ENCODE measurements at regions not wholly inside any gene's neighbourhood (a gene's known extent, or its start where the extent isn't known, plus 50 kb on each side); places are given as distances from the start of the nearest gene placed in this dataset.

- WGBS, 4 donors, result 85 to 93% (median 90%) methylated on average over 4 to 5 of the region's 5 CpGs
- intact Hi-C loops (cut with DNase I), result no loop called here
Measured at GRCh38 chr10:78386509-78386908, 352.8 kb downstream of the RPS24 start.

GRCh38 chr10:78388331-78389050 is 354.8 kb downstream of the RPS24 start:
- no peak for TF ChIP-seq POLR2A (IDR thresholded peaks at IDR 0.05)
- no peak for TF ChIP-seq CTCF (IDR thresholded peaks at IDR 0.05)
- H3K27me3 ChIP-seq, result no peaks in the 10 kb centered on the region
- H3K4me3 ChIP-seq, result no peak overlapping the region
- intact Hi-C loops (cut with DNase I), result no loop called here
- DNase-seq, result no peak
- peaks cover 0 to 4% of the 10 kb centered on the region in 2 donors for H3K4me1 ChIP-seq (replicated peaks in 1 of 2)
- no peak overlapping the region for H3K27ac ChIP-seq
- WGBS, 4 donors, result 61 to 100% (median 73%) methylated on average over 4 to 9 of the region's 9 CpGs
- H3K36me3 ChIP-seq (replicated peaks in 1 of 2), result no peaks in the 10 kb centered on the region
- no peaks in the 10 kb centered on the region for H3K9me3 ChIP-seq (replicated peaks in 1 of 3)

More at GRCh38 chr10:78386509-78386908, 352.8 kb downstream of the RPS24 start:
- DNase-seq, result no peak
- Histone ChIP-seq H3K9me3 (replicated peaks in 1 of 3) (no peaks in the 10 kb centered on the region), H3K27me3 (no peaks in the 10 kb centered on the region), H3K27ac (no peak overlapping the region), H3K36me3 (replicated peaks in 1 of 2) (no peaks in the 10 kb centered on the region), H3K4me1 (replicated peaks in 1 of 2) (peaks cover 0 to 4% of the 10 kb centered on the region in 2 donors), H3K4me3 (no peak overlapping the region)
- no peak for TF ChIP-seq POLR2A (IDR thresholded peaks at IDR 0.05)
- no peak for TF ChIP-seq CTCF (IDR thresholded peaks at IDR 0.05)

- DNase-seq, result peak; percentile 29 to 71 (median 48)
- 48 to 67% (median 60%) methylated on average over 3 of the region's 3 CpGs for WGBS, 4 donors
- H3K27ac ChIP-seq, result no peak overlapping the region
Measured at GRCh38 chr10:78389419-78389818, 355.8 kb downstream of the RPS24 start.

GRCh38 chr10:78390051-78390450 is 356.4 kb downstream of the RPS24 start:
- 81 to 96% (median 87%) methylated on average over 5 to 6 of the region's 6 CpGs for WGBS, 4 donors
- TF ChIP-seq POLR2A (IDR thresholded peaks at IDR 0.05), result no peak
- no peak for TF ChIP-seq CTCF (IDR thresholded peaks at IDR 0.05)
- Histone ChIP-seq H3K9me3 (replicated peaks in 1 of 3) (no peaks in the 10 kb centered on the region), H3K27ac (no peak overlapping the region), H3K4me1 (replicated peaks in 1 of 2) (peaks cover 0 to 4% of the 10 kb centered on the region in 2 donors), H3K36me3 (replicated peaks in 1 of 2) (no peaks in the 10 kb centered on the region), H3K4me3 (no peak overlapping the region), H3K27me3 (no peaks in the 10 kb centered on the region)
- no peak for DNase-seq
- intact Hi-C loops (cut with DNase I), result no loop called here

More at GRCh38 chr10:78389419-78389818, 355.8 kb downstream of the RPS24 start:
- H3K27me3 ChIP-seq, result no peaks in the 10 kb centered on the region
- H3K36me3 ChIP-seq (replicated peaks in 1 of 2), result no peaks in the 10 kb centered on the region
- no peak overlapping the region for H3K4me3 ChIP-seq
- intact Hi-C loops (cut with DNase I), result no loop called here
- H3K4me1 ChIP-seq (replicated peaks in 1 of 2), result peaks cover 0 to 4% of the 10 kb centered on the region in 2 donors
- H3K9me3 ChIP-seq (replicated peaks in 1 of 3), result no peaks in the 10 kb centered on the region
- TF ChIP-seq CTCF (IDR thresholded peaks at IDR 0.05) (no peak), POLR2A (IDR thresholded peaks at IDR 0.05) (no peak)
